HG03558 (cell line): ENCODE measurements at regions not wholly inside any gene's neighbourhood (a gene's known extent, or its start where the extent isn't known, plus 50 kb on each side); places are given as distances from the start of the nearest gene placed in this dataset.
"Not testable (repeated sequence)": the region's sequence is repeated elsewhere in the genome, so short reads cannot be mapped to it uniquely, and the experiment has no call there.

Experiments used
- ATAC-seq: cut with Tn5 transposase; IDR thresholded peaks from one replicate; pipeline ENCODE4 v1.9.1; 2021; ENCODE audit warnings: moderate number of reproducible peaks; ENCODE audit not compliant: unreplicated experiment; ENCODE audit errors: extremely low read depth

- no peak for ATAC-seq
Observed at GRCh38 chr6:139894271-139894670, 519.8 kb upstream of the CITED2 start.

GRCh38 chr6:139891471-139891870 is 517.0 kb upstream of the CITED2 start:
- ATAC-seq = no peak

- no peak for ATAC-seq
Observed at GRCh38 chr6:139888681-139889122, 514.3 kb upstream of the CITED2 start.

- no peak for ATAC-seq
Observed at GRCh38 chr6:139887275-139887674, 512.8 kb upstream of the CITED2 start.

GRCh38 chr6:139886396-139886795 is 511.9 kb upstream of the CITED2 start:
- no peak for ATAC-seq

- no peak for ATAC-seq
Observed at GRCh38 chr6:139885909-139886308, 511.5 kb upstream of the CITED2 start.

GRCh38 chr6:139883776-139884175 is 509.3 kb upstream of the CITED2 start:
- no peak for ATAC-seq

GRCh38 chr6:139882977-139883728 is 508.7 kb upstream of the CITED2 start:
- ATAC-seq = no peak

GRCh38 chr6:139882234-139882633 is 507.8 kb upstream of the CITED2 start:
- no peak for ATAC-seq

- peak; percentile 56 for ATAC-seq
Observed at GRCh38 chr6:139881728-139882211, 507.3 kb upstream of the CITED2 start.

- no peak for ATAC-seq
Observed at GRCh38 chr6:139881236-139881635, 506.8 kb upstream of the CITED2 start.

GRCh38 chr6:139879823-139880356 is 505.4 kb upstream of the CITED2 start:
- no peak for ATAC-seq

GRCh38 chr6:139879241-139879640 is 504.8 kb upstream of the CITED2 start:
- not testable (repeated sequence) for ATAC-seq

- ATAC-seq = no peak
Observed at GRCh38 chr6:139877828-139878405, 503.5 kb upstream of the CITED2 start.

- no peak for ATAC-seq
Observed at GRCh38 chr6:139872665-139873064, 498.2 kb upstream of the CITED2 start.

- no peak for ATAC-seq
Observed at GRCh38 chr6:139871803-139872510, 497.5 kb upstream of the CITED2 start.

GRCh38 chr6:139871165-139871710 is 496.8 kb upstream of the CITED2 start:
- ATAC-seq = no peak

GRCh38 chr6:139868576-139868975 is 494.1 kb upstream of the CITED2 start:
- no peak for ATAC-seq

GRCh38 chr6:139863964-139864363 is 489.5 kb upstream of the CITED2 start:
- no peak for ATAC-seq

GRCh38 chr6:139863346-139863745 is 488.9 kb upstream of the CITED2 start:
- ATAC-seq = no peak

GRCh38 chr6:139862311-139862710 is 487.9 kb upstream of the CITED2 start:
- no peak for ATAC-seq
